ENCODE measurements at regions not wholly inside any gene's neighbourhood (a gene's known extent, or its start where the extent isn't known, plus 50 kb on each side); places are given as distances from the start of the nearest gene placed in this dataset.
"Not testable (repeated sequence)": the region's sequence is repeated elsewhere in the genome, so short reads cannot be mapped to it uniquely, and the experiment has no call there.

DNA sequence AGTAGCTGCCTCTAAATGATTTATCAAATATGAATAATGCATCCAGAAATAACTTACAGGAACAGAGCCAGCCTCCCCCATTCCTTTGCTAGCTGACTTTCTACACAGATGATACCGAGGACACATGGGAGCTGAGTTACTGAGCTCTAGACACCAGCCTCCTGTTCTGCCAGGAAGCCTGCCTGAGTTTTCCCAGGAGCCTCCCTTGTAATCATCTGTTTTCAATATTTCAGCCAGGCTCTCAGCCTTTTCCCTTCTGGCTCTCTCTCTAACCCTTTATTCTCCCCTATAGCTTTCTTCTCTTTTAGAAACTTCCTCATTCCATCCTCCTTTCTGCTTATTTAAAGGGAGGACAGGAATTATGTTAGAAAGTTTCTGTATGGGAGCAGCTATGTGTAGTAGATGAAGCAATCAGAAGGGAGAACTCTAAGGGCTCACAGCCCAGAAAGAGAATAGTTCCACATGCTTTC is 911.6 kb downstream of the TDRD15 start:
- DNase-seq: peak; percentile 55

DNA sequence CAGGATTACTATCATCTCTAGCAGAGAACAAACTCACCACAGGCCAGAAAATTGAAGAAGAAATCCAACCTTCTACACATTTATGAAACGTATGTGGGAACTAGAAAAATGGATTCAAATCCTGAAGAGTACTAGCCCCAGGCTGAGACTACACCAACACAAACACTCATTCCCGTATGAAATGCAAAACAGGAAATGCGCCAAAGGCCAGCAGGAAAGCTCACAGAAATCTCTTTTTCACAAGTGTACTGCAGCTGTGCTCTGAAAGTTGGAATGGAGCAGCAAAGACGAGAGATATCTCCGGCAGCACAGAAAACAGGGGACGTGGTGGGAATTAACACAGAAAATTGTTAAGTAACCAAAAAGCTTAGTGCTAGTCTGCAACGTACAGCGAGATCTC is 913.5 kb downstream of the TDRD15 start:
- DNase-seq: no peak

DNA sequence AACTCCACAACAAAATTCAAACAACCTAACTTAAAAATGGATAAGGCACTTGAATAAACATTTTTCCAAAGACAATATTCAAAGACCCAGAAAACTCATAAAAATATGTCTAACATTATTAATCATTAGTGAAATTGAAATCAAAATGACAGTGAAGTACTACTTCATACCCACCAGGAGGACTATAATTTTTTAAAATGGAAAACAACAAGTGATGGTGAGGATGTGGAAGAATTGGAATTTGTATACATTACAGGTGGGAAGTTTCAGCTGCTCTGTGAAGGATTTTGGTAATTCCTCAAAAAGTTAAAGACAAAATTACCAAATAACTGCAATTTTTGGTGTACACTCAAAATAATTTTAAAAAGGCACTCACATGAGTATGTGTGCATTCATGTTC is 920.0 kb downstream of the TDRD15 start:
- DNase-seq: no peak

DNA sequence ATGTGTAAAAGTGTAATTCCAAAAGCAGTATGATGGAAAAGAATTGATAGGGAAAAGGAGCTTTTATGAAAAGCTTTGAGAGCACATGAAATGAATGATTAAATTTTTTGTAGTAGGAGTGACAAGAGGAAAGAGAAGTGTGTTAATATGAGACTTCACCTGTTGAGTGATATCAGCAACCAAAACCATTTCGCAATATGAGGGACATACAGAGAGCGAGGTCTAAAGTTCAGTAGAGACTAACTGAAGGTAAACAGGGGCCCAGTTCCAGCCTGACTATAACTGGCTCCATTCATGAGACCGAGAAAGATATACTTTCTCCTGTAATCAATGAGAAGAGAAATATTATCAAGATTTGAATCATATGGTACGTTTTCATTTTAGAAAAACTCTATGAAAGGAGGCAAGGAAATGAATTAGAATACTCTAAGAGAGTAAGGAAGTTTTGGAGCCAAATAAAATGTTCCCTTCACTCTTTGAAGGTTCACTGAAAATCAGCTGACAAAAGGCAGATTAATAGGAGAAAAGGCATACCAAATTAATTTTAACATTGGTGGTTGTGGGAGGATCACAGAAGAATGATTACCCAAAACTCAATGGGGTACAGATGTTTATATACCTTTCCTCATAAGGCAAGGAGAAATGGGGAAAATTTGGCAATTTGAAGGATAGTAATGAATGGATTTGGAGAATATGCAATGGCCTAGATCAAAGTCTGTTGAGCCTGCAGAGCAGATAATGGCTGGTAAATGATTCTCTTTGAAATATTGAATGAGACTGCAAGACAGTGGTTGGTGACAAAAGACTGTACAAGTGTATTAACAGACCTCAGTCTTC is 932.2 kb downstream of the TDRD15 start:
- DNase-seq: no peak

DNA sequence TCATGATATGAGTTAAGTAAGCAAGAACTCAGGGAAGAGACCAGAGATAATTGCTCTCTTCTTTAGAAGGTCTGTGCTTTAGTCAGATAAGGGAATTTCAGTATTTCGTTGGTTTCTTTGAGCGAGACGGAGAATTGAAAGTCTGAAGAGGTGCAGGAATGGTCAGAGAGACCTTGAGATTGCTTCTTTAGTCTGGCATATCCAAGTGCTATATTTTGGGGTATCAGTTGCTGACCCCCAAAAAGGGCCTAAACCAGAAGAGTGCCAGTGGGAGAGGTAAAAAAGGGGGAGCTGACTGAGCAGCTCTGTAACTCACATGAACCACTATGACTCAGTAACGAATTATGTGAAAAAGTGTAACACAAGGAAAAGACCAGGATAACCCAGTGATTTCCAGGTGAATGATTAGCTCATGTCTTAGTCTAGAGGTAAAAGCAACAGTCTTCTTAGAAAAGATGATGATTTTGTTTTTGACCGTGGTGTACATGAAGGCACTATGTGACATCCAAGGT is 932.9 kb downstream of the TDRD15 start:
- DNase-seq: no peak

DNA sequence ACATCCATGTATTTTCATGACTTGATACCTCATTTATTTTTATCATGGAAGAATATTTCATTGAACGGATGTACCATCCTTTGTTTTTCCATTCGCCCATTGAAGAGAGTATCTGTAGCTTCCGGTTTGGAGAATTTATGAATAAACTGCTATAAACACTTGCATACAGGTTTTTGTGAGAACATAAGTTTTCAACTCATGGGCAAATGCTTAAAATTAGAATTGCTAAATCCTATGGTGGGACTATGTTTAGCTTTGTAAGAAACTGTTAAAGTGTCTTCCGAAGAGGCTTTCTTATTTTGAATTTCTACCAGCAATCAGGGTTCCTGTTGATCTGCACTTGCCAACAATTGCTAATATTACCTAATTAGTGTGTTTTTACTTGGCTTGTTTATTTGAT is 938.9 kb downstream of the TDRD15 start:
- DNase-seq: no peak

DNA sequence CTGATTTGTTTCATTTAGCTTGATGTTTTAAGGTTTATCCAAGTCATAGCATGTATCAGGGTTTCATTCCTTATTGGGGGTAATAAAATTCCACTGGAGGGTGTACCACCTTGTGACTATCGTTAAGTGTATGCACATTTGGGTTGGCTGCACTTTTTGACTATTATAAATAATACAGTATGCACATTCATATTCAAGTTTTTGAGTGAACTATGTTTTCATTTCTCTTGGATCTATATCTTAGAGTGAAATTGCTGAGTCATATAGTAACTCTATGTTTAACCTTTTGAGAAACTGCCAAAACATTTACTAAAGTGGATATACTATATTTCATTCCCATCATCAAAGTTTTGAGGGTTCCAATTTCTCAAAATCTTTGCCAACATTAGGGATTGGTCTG is 952.7 kb downstream of the TDRD15 start:
- no peak for DNase-seq

DNA sequence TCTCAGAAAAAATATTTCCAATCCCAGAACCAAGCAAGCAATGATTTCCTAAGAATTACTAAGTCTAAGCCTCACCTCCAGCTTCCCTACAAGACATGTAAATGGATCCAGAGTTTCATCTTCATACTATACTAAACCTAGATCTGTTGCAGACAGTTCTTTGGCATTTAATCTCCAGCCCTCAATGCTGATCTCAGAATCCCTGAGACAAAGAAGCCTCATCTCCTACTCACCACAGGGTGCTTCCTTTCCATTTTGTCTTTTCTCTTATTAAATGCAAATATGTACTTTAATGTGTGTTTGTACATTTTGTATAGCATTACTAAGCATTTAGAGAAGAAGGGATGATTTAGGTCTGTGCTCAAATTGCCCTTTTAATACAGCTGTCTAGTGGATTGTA is 954.9 kb downstream of the TDRD15 start:
- no peak for DNase-seq

DNA sequence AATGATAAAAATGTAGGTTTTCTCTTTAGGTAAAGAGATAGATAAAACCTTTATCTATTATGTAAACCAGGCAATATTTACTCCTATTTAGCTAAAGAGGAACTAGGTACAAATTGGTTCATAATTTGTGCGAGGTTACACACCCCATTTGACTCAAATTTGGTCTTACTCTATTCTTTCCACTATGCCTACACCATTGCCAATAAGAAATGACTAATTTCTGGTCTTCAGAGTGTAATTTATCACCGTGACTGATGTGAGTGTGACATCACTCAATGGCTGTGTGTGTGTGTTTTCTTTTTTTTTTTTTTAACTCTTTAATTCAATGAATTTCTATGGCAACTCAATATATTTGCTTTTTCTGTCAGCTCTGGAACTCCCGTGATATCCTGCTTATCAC is 955.8 kb downstream of the TDRD15 start:
- no peak for DNase-seq

DNA sequence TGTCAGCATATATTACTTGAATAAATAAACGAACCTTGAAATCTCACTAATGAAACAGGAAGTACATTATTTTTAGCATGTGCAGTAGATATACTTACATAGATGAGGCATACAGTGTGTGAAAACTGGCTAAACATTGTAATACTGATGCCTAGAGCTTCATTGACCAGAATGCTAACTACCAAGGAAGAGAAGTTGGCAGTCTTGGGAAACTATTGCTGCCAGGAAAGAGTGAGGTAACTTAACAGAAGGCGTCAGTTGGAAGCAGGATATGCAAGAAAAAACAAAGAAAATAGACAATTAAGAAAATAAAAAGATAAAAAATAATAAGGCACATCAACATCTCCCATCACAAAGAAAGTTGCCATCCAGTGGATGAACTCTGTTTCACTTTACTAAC is 963.0 kb downstream of the TDRD15 start:
- DNase-seq: no peak

DNA sequence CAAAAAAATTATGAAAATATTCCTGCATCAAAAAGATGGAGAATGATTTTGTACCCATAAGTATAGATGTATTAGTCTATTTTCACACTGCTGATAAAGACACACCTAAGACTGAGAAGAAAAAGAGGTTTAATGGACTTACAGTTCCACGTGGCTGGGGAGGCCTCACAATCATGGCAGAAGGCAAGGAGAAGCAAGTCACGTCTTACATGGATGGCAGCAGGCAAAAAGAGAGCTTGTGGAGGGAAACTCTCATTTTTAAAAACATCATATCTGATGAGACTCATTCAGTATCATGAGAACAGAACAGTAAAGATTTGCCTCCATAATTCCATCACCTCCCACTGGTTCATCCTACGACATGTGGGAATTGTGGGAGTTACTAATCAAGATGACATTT is 979.8 kb downstream of the TDRD15 start:
- DNase-seq: not testable (repeated sequence)

DNA sequence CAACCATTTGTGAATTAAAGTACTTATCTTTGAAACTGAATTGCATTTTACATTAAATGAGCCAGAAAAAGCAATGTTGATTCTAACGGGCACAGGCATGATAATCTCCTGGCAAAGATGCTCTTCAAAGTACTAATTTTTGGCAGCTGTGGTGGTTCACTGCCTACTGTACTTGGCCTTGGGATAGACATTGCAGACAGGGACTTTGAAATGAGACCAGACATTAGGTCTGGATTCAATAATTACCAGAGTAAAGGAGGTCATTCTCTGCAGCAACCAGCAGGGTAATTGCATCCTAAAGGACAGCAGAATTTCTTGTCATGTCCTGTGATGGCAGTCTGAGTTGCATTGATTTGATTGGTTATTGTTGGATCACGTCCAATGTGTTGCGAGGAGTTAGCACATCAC is 986.5 kb downstream of the TDRD15 start:
- DNase-seq: peak; percentile 23

DNA sequence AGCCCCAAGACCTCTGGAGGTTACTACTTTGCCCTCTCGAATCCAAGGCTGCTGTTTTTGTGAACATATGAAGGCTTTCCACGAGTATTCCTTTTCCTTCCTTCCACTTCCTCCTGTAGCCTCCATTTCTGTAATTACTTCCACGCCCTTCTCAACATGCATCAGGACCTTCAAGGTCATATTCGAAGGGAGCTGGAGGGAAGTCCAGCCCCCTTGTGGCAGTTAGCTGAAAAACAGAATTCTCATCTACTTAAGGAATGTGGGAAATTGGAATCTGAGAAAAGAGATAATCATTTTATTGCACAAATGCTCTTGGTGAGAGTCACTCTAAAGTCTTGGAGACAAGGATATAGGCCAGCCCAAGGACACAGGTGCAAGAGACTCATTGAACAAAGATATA is 1000.2 kb downstream of the TDRD15 start:
- no peak for DNase-seq

DNA sequence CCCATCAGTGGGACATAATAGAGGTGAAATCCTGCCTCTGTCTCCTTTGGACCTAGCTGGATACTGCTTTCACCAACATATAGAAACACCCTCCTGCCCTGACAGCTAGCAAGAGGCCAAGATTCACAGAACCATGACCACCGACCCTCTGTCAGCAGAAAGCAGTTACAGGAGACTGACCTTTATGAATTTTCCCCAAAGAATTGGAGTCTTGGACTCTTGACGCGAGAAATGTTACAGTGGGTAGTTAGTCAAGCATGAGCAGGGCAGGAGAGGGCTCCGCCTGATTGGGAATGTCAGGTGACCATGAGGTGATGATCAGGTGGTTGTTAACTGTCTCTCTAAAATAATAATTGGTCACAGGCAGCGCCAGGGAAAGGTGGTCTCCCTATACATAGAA is 1002.3 kb downstream of the TDRD15 start:
- no peak for DNase-seq

DNA sequence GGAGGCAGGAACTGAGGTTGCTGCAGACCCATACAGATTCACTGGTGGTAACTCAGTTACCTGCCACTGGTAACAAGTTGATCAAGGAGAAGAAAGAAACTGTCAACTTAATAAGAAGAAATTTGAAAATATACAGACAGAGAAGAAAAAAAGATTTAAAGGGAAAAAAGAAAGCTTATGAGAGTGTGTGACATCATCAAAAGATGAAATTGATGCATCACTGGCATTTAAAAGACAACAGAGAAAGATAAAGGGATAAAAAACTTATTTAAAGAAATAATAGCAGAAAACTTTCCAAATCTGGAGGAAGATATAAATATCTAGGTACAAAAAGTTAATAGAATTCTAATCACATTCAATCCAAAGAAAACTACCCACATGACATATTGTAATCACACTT is 1003.2 kb downstream of the TDRD15 start:
- DNase-seq: no peak

DNA sequence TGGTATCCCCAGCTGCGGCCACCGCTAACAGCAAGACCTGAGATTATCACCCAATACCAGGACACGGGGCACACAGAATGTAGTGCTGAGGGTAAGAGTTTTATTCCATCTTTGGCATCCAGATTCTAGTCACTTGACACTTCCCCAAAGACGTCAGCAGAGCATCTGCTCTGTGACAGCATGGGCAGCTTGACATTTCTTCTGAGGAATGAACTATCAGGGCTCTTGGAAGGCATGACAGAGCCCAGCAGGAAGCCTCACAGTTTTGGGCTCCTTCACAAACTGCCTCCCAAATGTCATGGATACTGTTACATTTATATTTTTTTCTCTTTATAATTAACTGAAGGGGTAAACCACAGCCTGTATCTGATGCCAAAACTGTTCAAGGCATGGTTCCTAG is 1010.7 kb downstream of the TDRD15 start:
- DNase-seq: peak; percentile 98

DNA sequence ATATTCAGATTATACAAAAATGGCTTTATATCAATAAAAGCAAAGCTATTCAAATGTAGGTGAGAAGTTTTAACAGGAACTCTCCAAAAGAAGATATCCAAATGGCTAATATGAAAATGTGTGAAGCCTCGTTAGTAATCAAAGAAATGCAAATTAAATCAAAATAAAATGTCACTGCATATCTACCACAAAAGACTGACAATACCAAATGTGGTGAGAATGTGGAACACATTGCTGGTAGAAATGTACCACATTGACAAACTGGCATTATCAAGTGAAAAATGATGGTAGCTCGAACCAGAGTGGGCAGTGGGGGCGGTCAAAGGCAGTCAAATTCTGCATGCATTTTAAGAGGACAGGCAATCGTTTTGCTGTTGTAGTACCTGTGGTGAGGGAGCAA is 1012.7 kb downstream of the TDRD15 start:
- no peak for DNase-seq

DNA sequence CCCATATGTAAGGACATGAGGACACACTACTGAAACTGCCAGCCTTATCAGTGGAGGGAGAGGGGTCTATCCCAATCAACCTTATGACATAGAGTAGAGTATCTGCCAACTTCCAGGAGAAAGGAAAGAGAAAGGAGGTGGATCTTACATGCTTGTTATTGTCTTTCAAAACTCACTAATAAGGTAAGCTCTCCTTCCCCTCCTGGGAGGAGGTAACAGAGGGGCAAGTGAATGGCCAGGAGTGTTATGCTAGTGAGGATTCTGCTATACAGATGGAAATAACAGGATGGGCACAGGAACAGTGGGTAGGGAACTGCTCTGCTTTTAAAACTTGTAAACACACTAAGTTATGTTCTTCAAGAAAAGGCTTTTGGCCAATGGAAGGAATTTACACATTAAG is 1020.1 kb downstream of the TDRD15 start:
- no peak for DNase-seq

DNA sequence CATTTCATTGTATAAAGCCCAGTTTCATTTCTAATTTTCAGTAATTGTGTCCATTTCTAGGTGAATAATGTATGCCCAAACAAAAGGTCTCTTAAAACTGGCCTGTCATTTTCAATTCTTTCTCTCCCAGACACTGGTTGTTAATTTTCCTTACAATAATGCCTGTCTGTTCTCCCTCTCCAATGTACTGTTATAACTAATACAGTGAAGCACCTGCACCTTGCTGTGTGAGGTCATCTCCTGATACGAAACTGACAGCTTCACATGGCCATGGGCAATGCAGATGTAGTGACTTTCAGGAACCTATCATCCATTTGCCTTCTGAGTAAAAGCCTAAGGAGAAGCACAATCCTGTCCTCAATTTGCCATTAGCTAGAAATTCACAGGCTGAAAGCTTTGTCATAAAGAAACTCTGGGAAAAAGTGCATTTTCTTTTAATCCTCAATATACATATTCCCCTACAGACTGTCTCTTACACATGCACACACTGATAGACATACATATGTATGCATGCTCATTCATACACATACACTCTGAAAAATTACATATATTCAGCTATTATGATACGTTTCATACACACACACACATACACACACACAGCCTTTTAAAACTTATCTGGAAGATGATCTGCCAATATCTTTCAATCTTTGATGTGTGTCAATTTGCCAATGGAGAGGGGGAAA is 1030.3 kb downstream of the TDRD15 start:
- no peak for DNase-seq

DNA sequence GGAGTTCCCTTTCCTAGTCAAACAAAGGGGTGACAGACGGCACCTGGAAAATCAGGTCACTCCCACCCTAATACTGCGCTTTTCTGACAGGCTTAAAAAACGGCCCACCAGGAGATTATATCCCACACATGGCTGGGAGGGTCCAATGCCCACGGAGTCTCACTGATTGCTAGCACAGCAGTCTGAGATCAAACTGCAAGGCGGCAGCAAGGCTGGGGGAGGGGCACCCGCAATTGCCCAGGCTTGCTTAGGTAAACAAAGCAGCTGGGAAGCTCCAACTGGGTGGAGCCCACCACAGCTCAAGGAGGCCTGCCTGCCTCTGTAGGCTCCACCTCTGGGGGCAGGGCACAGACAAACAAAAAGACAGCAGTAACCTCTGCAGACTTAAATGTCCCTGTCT is 1032.9 kb downstream of the TDRD15 start:
- DNase-seq: peak; percentile 20

DNA sequence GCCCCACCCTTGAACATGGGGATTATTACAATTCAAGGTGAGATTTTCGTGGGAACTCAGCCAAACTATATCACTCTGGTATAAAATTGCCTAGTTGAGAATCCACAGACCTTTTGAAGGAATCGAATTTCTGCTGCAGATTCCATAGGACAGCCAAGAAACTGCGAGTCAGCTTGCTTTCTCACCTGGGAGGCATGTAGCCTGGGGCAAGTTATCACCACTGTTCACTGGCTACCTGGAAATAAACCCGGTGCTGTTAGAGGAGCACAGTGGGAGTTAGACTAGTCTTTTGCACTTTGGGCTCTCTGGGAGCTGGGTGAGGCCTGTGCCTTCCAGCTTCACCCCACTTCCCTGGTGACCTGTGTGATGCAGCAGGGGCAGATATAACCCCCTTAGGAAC is 1043.5 kb downstream of the TDRD15 start:
- DNase-seq: no peak

DNA sequence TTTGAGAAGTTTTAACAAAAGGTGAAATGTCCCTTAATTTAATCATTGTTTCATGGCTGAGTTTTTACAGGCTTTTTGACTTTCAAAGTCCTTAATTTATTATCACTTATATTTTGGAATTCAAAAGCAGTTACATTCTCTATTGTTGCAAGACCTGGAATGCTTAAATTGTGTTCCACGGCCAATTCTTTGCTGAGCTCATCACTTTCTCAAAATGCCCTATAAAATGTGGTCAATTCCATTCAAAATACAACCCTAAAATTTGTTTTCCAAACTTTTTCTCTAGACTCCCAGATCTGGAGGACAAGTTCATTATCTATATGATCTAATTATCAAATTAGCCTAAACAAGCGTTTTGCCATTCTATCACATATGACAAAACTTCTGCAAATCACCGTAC is 1051.2 kb downstream of the TDRD15 start:
- no peak for DNase-seq

DNA sequence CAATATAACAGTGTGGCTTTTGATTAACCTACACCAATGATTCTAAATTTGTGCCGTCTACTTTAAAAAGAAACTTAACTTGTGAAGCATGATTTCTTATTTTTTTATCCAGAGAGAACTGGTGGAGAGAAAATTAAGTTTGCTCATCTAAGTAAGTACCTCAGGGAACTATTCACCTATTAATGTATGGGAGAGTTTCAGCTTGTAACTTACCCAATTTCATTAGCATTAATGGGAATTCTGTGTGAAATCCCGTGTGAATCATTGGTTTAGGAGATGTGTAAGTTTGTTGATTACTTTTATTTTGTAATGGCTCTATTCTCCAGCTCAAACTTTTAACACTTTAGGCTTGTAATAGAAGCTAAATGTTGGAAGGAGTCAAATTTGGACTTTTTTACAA is 1061.5 kb downstream of the TDRD15 start:
- DNase-seq: no peak

DNA sequence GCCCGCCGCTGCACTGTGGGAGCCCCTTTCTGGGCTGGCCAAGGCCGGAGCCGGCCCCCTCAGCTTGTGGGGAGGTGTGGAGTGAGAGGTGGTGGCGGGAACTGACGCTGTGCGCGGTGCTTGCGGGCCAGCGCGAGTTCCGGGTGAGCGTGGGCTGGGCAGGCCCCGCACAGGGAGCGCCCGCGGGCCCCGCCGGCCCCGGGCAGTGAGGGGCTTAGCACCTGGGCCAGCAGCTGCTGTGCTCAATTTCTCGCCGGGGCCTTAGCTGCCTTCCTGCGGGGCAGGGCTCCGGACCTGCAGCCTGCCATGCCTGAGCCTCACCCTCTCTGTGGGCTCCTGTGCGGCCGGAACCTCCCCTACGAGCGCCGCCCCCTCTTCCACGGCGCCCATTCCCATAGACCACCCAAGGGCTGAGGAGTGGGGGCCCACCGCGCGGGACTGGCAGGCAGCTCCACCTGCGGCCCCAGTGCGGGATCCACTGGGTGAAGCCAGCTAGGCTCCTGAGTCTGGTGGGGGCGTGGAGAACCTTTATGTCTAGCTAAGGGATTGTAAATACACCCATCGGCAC is 1062.6 kb downstream of the TDRD15 start:
- not testable (repeated sequence) for DNase-seq

All from NCI-H2171 treated with DMSO at 0.1 percent for 48 hours (cell line).